K562 (cell line): ENCODE measurements at regions not wholly inside any gene's neighbourhood (a gene's known extent, or its start where the extent isn't known, plus 50 kb on each side); places are given as distances from the start of the nearest gene placed in this dataset.
"Not testable (repeated sequence)": the region's sequence is repeated elsewhere in the genome, so short reads cannot be mapped to it uniquely, and the experiment has no call there.

Experiments used
- ATAC-seq: fragments of 200-7000 bp; cut with Tn5 transposase; 3 replicates; pipeline ENCODE4 v1.9.1; 2020; ENCODE audit warnings: moderate library complexity
- BruUV-seq: library from RNA; stranded (reverse); fragments of 400-500 nt; replicated peaks from 2 replicates; lab custom pipeline; 2021; lab: Mats Ljungman, UMichigan
- CTCF ChIA-PET: fragments of 300-600 bp; formaldehyde crosslinking; extraction: SDS; loops from one replicate; lab custom pipeline; 2021; ENCODE audit warnings: low intra/inter-chr PET ratio; lab: Yijun Ruan, JAX
- POLR2A ChIA-PET: fragments of 300-600, 350-650 bp; sonication (Branson Sonifier 250); formaldehyde crosslinking; extraction: SDS; loops from one replicate; lab custom pipeline; 2021; ENCODE audit warnings: antibody characterized with exemption, inconsistent platforms; lab: Yijun Ruan, JAX
- DNase-seq, 4 experiments: peaks; one replicate each; pipeline versions ENCODE4 v3.0.0 to v3.0.0-alpha.2; 2011 to 2018; ENCODE audit warnings: low spot score in 3 of 4, mixed read lengths in 3 of 4; ENCODE audit errors: extremely low read depth in 1 of 4
- FAIRE-seq: peaks from 2 replicates; lab custom pipeline; 2011; peaks lifted over from hg19 to GRCh38; lab: Jason Lieb, UNC
- H2AFZ ChIP-seq: 2 replicates; pipeline ENCODE4 v1.6.0; 2011; ENCODE audit warnings: low read depth, low read length, control low read depth, inconsistent platforms
- H3K27ac ChIP-seq: fragments of 200-600 bp; 3 replicates; pipeline ENCODE4 v1.8.0; 2011; ENCODE audit warnings: low read depth, mild to moderate bottlenecking, control low read depth, inconsistent platforms, low read length, moderate library complexity, mixed read lengths; ENCODE audit errors: extremely low read depth
- H3K27me3 ChIP-seq, 2 experiments: fragments of 300-600 bp in 1 of 2; 2 replicates in 1 of 2; 3 replicates in 1 of 2; pipeline versions ENCODE4 v1.6.0 to v1.8.0; 2011; ENCODE audit warnings: inconsistent platforms in 2 of 2, low read length in 2 of 2, mild to moderate bottlenecking in 1 of 2, mixed read lengths in 1 of 2, moderate library complexity in 1 of 2; ENCODE audit not compliant: control insufficient read depth in 2 of 2, insufficient read depth in 2 of 2
- H3K36me3 ChIP-seq: fragments of 300-600 bp; 3 replicates; pipeline ENCODE4 v1.8.0; 2011; ENCODE audit warnings: mild to moderate bottlenecking, low read length, inconsistent platforms; ENCODE audit not compliant: control insufficient read depth, insufficient read depth
- H3K4me1 ChIP-seq, 2 experiments: fragments of 200-600 bp in 1 of 2; replicated peaks in 1 of 2; 2 replicates in 1 of 2; 3 replicates in 1 of 2; pipeline versions ENCODE4 v1.5.1 to v1.8.0; 2011; ENCODE audit warnings: inconsistent platforms in 2 of 2, low read length in 2 of 2, mild to moderate bottlenecking in 1 of 2, mixed read lengths in 1 of 2, moderate library complexity in 1 of 2; ENCODE audit not compliant: control insufficient read depth in 2 of 2, insufficient read depth in 2 of 2
- H3K4me2 ChIP-seq: 2 replicates; pipeline ENCODE4 v1.6.1; 2011; ENCODE audit warnings: low read length, control low read depth, inconsistent platforms, mixed read lengths; ENCODE audit not compliant: insufficient read depth
- H3K4me3 ChIP-seq: fragments of 200-600 bp; sonication (generic), shearing (Covaris generic); 2 replicates; pipeline ENCODE4 v1.5.1; 2016; ENCODE audit warnings: control low read depth, inconsistent platforms
- H3K79me2 ChIP-seq: fragments of 200-600 bp; 3 replicates; pipeline ENCODE4 v1.8.0; 2011; ENCODE audit warnings: low read length, inconsistent platforms; ENCODE audit not compliant: control insufficient read depth, insufficient read depth
- H3K9ac ChIP-seq, 2 experiments: 2 replicates each; pipeline versions ENCODE4 v1.6.0 to v1.6.1; 2011; ENCODE audit warnings: low read depth in 2 of 2, low read length in 2 of 2, control low read depth in 1 of 2, inconsistent platforms in 1 of 2, mild to moderate bottlenecking in 1 of 2, mixed read lengths in 1 of 2; ENCODE audit not compliant: insufficient read depth in 1 of 2
- H3K9me1 ChIP-seq: one replicate; pipeline ENCODE4 v1.6.0; 2011; ENCODE audit warnings: inconsistent platforms, mild to moderate bottlenecking, low read length, moderate library complexity; ENCODE audit not compliant: control insufficient read depth, insufficient read depth
- H3K9me3 ChIP-seq: replicated peaks from 2 replicates; pipeline ENCODE4 v1.5.1; 2011; ENCODE audit warnings: low read depth, low read length, inconsistent platforms; ENCODE audit not compliant: control insufficient read depth, insufficient read depth
- H4K20me1 ChIP-seq: replicated peaks from 2 replicates; pipeline ENCODE4 v1.6.1; 2011; ENCODE audit warnings: low read length, inconsistent platforms, mixed read lengths; ENCODE audit not compliant: control insufficient read depth, insufficient read depth
- RAD21 ChIP-seq, 2 experiments: fragments of 250-450 bp in 1 of 2; fragments of 450-650 bp in 1 of 2; sonication (Bioruptor Pico) in 1 of 2; formaldehyde crosslinking in 1 of 2; IDR thresholded peaks in 1 of 2; conservative IDR thresholded peaks in 1 of 2; 2 replicates each; pipeline versions ENCODE4 v1.4.0 to v1.8.0; 2020 to 2022; ENCODE audit warnings: mild to moderate bottlenecking in 2 of 2, moderate library complexity in 1 of 2
- TFE3 ChIP-seq: fragments of 450-650 bp; formaldehyde crosslinking; IDR thresholded peaks from 2 replicates; pipeline ENCODE4 v1.4.0; 2020; ENCODE audit warnings: mild to moderate bottlenecking, mixed read lengths
- ZNF395 ChIP-seq: fragments of 200-800 bp; sonication (Bioruptor generic); IDR thresholded peaks from 2 replicates; pipeline ENCODE4 v1.6.1; 2017; ENCODE audit warnings: missing genetic modification characterization, missing compliant biosample characterization
- WGBS: fragments of 100-300 bp; shearing (Covaris generic); methylation state at CpG from one replicate; pipeline ENCODE4 v1.1.6; 2016; ENCODE audit warnings: low coverage, mixed read lengths; ENCODE audit not compliant: insufficient coverage; ENCODE audit errors: missing lambda C conversion rate; 5-methylcytosine and 5-hydroxymethylcytosine counted together
- in situ Hi-C: fragments of 300-500 bp; cut with MboI; formaldehyde crosslinking; loops from 4 replicates; pipeline ENCODE4 v1.15.0; 2018; ENCODE audit warnings: inconsistent platforms, mixed read lengths
- intact Hi-C: fragments of 100-400 bp; cut with micrococcal nuclease; formaldehyde crosslinking; loops from 2 replicates; pipeline ENCODE4 v1.14.2; 2022
- TF ChIP-seq, protein P1 (sequence below), 3 experiments: IDR thresholded peaks in 2 of 3; conservative IDR thresholded peaks in 1 of 3; 2 replicates each; pipeline ENCODE4 v1.5.1; 2011 to 2012; ENCODE audit warnings: low read length in 3 of 3, mild to moderate bottlenecking in 3 of 3, control low read depth in 2 of 3, improper control_type of control experiment in 1 of 3, inconsistent platforms in 1 of 3, low read depth in 1 of 3, mixed read lengths in 1 of 3, moderate library complexity in 1 of 3; ENCODE audit not compliant: insufficient read depth in 2 of 3

- DNase-seq (no peak), FAIRE-seq (no peak), ATAC-seq (peak; percentile 55; the same call in 2 of the 3 replicates)
- H3K9me1 ChIP-seq = no peaks in the 10 kb centered on the region
- intact Hi-C loops (loop anchor here (1.0 kb wide), 1 partner anchor 175 kb away; no protein-coding TSS in a partner anchor), in situ Hi-C loops (no loop called here)
- no peak overlapping the region for H3K4me2 ChIP-seq
- no peak overlapping the region for H3K9ac ChIP-seq
- no peaks in the 10 kb centered on the region for H3K9me3 ChIP-seq
- 0% methylated on average over 3 of the region's 3 CpGs for WGBS
- H2AFZ ChIP-seq = no peak overlapping the region
- no peaks in the 10 kb centered on the region for H3K4me1 ChIP-seq
- no peaks in the 10 kb centered on the region for H3K36me3 ChIP-seq
- BruUV-seq = no TSS peak
- TF ChIP-seq, protein P1, sequence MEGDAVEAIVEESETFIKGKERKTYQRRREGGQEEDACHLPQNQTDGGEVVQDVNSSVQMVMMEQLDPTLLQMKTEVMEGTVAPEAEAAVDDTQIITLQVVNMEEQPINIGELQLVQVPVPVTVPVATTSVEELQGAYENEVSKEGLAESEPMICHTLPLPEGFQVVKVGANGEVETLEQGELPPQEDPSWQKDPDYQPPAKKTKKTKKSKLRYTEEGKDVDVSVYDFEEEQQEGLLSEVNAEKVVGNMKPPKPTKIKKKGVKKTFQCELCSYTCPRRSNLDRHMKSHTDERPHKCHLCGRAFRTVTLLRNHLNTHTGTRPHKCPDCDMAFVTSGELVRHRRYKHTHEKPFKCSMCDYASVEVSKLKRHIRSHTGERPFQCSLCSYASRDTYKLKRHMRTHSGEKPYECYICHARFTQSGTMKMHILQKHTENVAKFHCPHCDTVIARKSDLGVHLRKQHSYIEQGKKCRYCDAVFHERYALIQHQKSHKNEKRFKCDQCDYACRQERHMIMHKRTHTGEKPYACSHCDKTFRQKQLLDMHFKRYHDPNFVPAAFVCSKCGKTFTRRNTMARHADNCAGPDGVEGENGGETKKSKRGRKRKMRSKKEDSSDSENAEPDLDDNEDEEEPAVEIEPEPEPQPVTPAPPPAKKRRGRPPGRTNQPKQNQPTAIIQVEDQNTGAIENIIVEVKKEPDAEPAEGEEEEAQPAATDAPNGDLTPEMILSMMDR (IDR thresholded peaks at IDR 0.05 in 2 of 3, conservative IDR thresholded peaks at IDR 0.05 in 1 of 3; ENCODE audit: insufficient read depth in 2 of 3, low read depth in 1 of 3, low read length in 3 of 3) = peak in 2 of 3 experiments; percentile 24 to 27; a peak in 1 of 6 replicates
- TF ChIP-seq TFE3 (CRISPR knock-in tag) = no peak
- peak in 1 of 2 experiments; percentile 35; a peak in 1 of 4 replicates for TF ChIP-seq RAD21 (CRISPR knock-in tag; conservative IDR thresholded peaks at IDR 0.05 in 1 of 2, IDR thresholded peaks at IDR 0.05 in 1 of 2)
- no peak for TF ChIP-seq ZNF395
- CTCF ChIA-PET = no interaction called here
- H4K20me1 ChIP-seq = no peaks in the 10 kb centered on the region; the same call in 1 of the 2 replicates
- H3K27me3 ChIP-seq = peaks cover 40 to 55% of the 10 kb centered on the region in 2 experiments
- POLR2A ChIA-PET = interaction anchor here (0.6 kb wide), 2 partner anchors 396 to 458 kb away, joined by 3 to 4 read pairs; no protein-coding TSS in a partner anchor
- H3K4me3 ChIP-seq = no peak overlapping the region
- H3K27ac ChIP-seq = no peak overlapping the region
- no peaks in the 10 kb centered on the region for H3K79me2 ChIP-seq
Observed at GRCh38 chr1:213419401-213420030, 368.5 kb downstream of the RPS6KC1 start.

DNA sequence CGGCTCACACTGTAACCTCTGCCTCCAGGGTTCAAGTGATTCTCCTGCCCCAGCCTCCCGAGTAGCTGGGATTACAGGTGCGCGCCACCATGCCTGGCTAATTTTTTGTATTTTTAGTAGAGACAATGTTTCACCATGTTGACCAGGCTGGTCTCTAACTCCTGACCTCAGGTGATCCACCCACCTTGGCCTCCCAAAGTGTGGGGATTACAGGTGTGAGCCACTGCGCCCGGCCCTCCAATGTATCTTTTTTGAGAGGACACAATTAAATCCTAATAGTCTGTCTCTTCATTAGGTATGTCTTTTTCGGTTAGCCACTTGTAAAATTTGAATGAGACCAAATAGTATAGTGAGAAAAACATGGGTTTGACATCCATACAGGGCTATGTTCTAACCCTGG is 370.1 kb downstream of the RPS6KC1 start:
- H3K27ac ChIP-seq, in situ Hi-C loops, H3K79me2 ChIP-seq, H3K4me1 ChIP-seq, DNase-seq, intact Hi-C loops, H3K9me3 ChIP-seq, H2AFZ ChIP-seq, H3K9me1 ChIP-seq, ATAC-seq, H3K9ac ChIP-seq, H3K36me3 ChIP-seq, H4K20me1 ChIP-seq, POLR2A ChIA-PET, BruUV-seq, FAIRE-seq, H3K4me2 ChIP-seq, H3K4me3 ChIP-seq: not testable (repeated sequence)
- CTCF ChIA-PET = interaction anchor here (0.6 kb wide), 1 partner anchor 58 kb away, joined by 3 read pairs; no protein-coding TSS in a partner anchor
- 0% methylated on average over 7 of the region's 7 CpGs for WGBS
- H3K27me3 ChIP-seq = peaks cover 51 to 61% of the 10 kb centered on the region in 2 experiments
